ENCODE measurements at regions not wholly inside any gene's neighbourhood (a gene's known extent, or its start where the extent isn't known, plus 50 kb on each side); places are given as distances from the start of the nearest gene placed in this dataset.

DNA sequence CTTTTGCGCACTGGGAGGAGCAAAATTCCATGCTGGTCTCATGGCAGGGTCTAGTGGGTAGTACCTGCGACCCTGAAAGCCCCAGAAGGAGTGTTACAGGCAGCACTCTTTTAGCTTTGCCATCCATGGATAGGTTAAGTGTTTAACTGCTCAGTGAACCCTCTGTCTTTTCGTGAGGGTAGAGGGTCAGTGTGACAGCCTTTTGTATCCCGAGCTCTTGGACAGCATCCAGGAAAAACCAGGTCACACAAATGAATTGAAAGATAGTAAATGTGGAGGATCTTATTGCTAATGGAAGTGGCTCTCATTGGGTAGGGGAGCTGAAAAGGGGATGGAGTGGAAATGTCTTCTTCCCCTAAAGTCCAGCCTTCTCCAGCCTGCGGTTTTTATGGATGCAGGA is 57.8 kb upstream of the CCDC112 start:
- Mint-ChIP-seq H3K27me3 (peaks cover 65% of the 10 kb centered on the region), H3K4me3 (no peak overlapping the region), H3K9me3 (no peaks in the 10 kb centered on the region), H3K27ac (no peak overlapping the region), H3K36me3 (ENCODE audit: low read depth) (no peaks in the 10 kb centered on the region), H3K4me1 (ENCODE audit: low read depth) (no peaks in the 10 kb centered on the region)
- DNase-seq: no peak

- DNase-seq: no peak
- peaks cover 56% of the 10 kb centered on the region for H3K27me3 Mint-ChIP-seq
- no peak overlapping the region for H3K4me3 Mint-ChIP-seq
- H3K36me3 Mint-ChIP-seq (ENCODE audit: low read depth): no peaks in the 10 kb centered on the region
- no peak overlapping the region for H3K27ac Mint-ChIP-seq
- H3K9me3 Mint-ChIP-seq: no peaks in the 10 kb centered on the region
- no peaks in the 10 kb centered on the region for H3K4me1 Mint-ChIP-seq (ENCODE audit: low read depth)
Measured at GRCh38 chr5:115352571-115352970, 56.1 kb upstream of the CCDC112 start.

- peaks cover 50% of the 10 kb centered on the region for H3K27me3 Mint-ChIP-seq
- DNase-seq: no peak
Measured at GRCh38 chr5:115351356-115352195, 55.1 kb upstream of the CCDC112 start.

GRCh38 chr5:115350894-115351293 is 54.4 kb upstream of the CCDC112 start:
- Mint-ChIP-seq H3K4me3 (no peak overlapping the region), H3K27me3 (peaks cover 51% of the 10 kb centered on the region), H3K4me1 (ENCODE audit: low read depth) (no peaks in the 10 kb centered on the region), H3K9me3 (no peaks in the 10 kb centered on the region), H3K27ac (no peak overlapping the region), H3K36me3 (ENCODE audit: low read depth) (no peaks in the 10 kb centered on the region)
- DNase-seq: no peak

More at GRCh38 chr5:115351356-115352195, 55.1 kb upstream of the CCDC112 start:
- H3K4me1 Mint-ChIP-seq (ENCODE audit: low read depth): no peaks in the 10 kb centered on the region
- H3K27ac Mint-ChIP-seq: no peak overlapping the region
- H3K36me3 Mint-ChIP-seq (ENCODE audit: low read depth): no peaks in the 10 kb centered on the region
- no peak overlapping the region for H3K4me3 Mint-ChIP-seq
- H3K9me3 Mint-ChIP-seq: no peaks in the 10 kb centered on the region

DNA sequence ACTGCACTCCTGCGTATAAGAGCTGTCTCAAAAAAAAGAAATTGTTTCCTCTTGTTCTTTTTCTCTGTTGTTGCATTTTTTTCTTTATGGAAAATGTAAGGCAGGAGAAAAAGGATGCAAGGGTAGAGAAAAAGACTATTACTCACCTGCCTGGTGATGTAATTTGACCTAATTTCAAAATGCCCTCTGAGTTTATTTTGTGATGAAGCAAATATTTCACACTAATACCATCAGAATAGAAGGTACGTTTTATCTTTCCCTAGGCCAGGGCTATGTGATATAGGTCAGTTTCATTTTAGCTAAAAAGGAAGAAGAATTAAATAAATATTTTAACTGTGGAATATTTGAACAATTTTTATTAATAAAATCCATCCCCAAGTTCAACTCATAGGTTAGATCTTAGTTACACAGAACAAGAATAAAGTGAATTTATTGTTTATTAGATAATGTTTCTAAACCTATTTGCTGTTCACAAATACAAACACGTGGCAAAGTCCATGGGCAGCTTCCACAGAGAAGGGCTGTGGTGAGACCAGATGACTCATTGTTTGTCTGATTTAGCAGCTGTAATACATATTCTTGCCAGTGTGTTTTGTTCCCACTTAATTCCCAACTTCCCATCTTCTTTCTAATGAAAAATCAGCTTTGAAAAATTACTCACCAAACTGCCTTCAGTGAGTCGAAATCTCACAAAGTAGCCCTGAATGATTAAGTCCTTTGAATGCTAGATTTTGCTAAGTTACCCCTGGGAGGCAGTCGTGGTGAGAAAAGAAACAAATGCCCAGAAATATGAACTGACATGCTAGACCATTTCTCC is 52.8 kb upstream of the CCDC112 start:
- Mint-ChIP-seq H3K27ac (no peak overlapping the region), H3K36me3 (ENCODE audit: low read depth) (no peaks in the 10 kb centered on the region), H3K27me3 (peaks cover 47% of the 10 kb centered on the region), H3K4me3 (no peak overlapping the region), H3K9me3 (peaks cover 3% of the 10 kb centered on the region), H3K4me1 (ENCODE audit: low read depth) (no peaks in the 10 kb centered on the region)
- no peak for DNase-seq

DNA sequence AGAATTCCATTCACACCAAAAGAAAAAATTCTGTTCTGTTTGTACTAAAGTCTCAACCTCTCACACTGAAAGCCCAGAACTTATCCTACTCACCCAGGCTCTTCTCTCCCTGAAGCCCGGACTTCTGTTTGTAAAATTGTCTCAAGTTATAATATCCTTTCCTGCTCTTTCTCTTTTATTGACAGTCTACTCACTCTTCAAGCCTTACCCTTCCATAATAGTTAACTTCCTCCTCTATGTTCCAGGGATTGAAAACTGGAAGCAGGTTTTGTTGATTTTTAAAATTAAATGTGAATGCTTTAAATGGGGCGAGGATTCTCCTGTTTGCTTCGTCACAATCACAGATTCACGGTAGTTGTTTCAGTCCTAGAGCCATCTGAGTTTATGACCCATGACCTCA is 51.7 kb upstream of the CCDC112 start:
- Mint-ChIP-seq H3K27me3 (peaks cover 37% of the 10 kb centered on the region), H3K4me1 (ENCODE audit: low read depth) (no peaks in the 10 kb centered on the region), H3K9me3 (peaks cover 3% of the 10 kb centered on the region), H3K4me3 (no peak overlapping the region), H3K36me3 (ENCODE audit: low read depth) (no peaks in the 10 kb centered on the region), H3K27ac (no peak overlapping the region)
- DNase-seq: no peak

All from activated T-cell treated with anti-CD3 and anti-CD28 coated beads, Interleukin-2, amount 50 U/mL, for 24 hours (primary cell).